Effector memory CD8-positive, alpha-beta T cell (primary cell): ENCODE measurements at regions not wholly inside any gene's neighbourhood (a gene's known extent, or its start where the extent isn't known, plus 50 kb on each side); places are given as distances from the start of the nearest gene placed in this dataset.
"Not testable (repeated sequence)": the region's sequence is repeated elsewhere in the genome, so short reads cannot be mapped to it uniquely, and the experiment has no call there.

Source experiments
- ATAC-seq: fragments of 150-1000 bp; cut with Tn5 transposase; replicated peaks from 2 replicates; pipeline ENCODE4 v1.10.0; 2021; ENCODE audit warnings: mild to moderate bottlenecking, moderate library complexity
- DNase-seq, 3 experiments: peaks; one replicate each; pipeline ENCODE4 v3.0.0; 2021
- H3K27ac Mint-ChIP-seq, 2 donors: one replicate each; pipeline ENCODE4 v1.8.0; 2022; ENCODE audit warnings: mild to moderate bottlenecking in 2 of 2, mixed read lengths in 2 of 2, moderate library complexity in 2 of 2
- H3K27me3 Mint-ChIP-seq, 2 donors: one replicate each; pipeline ENCODE4 v1.8.0; 2022; ENCODE audit warnings: mixed read lengths in 2 of 2
- H3K36me3 Mint-ChIP-seq: one replicate; pipeline ENCODE4 v1.8.0; 2022; ENCODE audit warnings: mild to moderate bottlenecking, moderate library complexity, mixed read lengths; ENCODE audit not compliant: insufficient read depth
- H3K4me1 Mint-ChIP-seq, 2 donors: one replicate each; pipeline ENCODE4 v1.8.0; 2022; ENCODE audit warnings: low read depth in 2 of 2, mixed read lengths in 2 of 2
- H3K4me3 Mint-ChIP-seq, 2 donors: one replicate each; pipeline ENCODE4 v1.8.0; 2022; ENCODE audit warnings: mild to moderate bottlenecking in 2 of 2, mixed read lengths in 2 of 2, moderate library complexity in 2 of 2
- H3K9me3 Mint-ChIP-seq, 2 donors: one replicate each; pipeline ENCODE4 v1.8.0; 2022; ENCODE audit warnings: mixed read lengths in 2 of 2

- ATAC-seq, result no peak
- H3K9me3 Mint-ChIP-seq, result no peaks in the 10 kb centered on the region
- H3K27ac Mint-ChIP-seq, result no peak overlapping the region
- H3K27me3 Mint-ChIP-seq, result peaks cover 40% of the 10 kb centered on the region in 2 donors
- H3K36me3 Mint-ChIP-seq, result no peaks in the 10 kb centered on the region
- no peak overlapping the region for H3K4me3 Mint-ChIP-seq
- no peaks in the 10 kb centered on the region for H3K4me1 Mint-ChIP-seq
- DNase-seq, result no peak
Measured at GRCh38 chr5:39691993-39692392, 267.2 kb upstream of the DAB2 start.

- Mint-ChIP-seq H3K36me3 (no peaks in the 10 kb centered on the region), H3K9me3 (no peaks in the 10 kb centered on the region), H3K4me3 (no peak overlapping the region), H3K27me3 (peaks cover 43 to 48% of the 10 kb centered on the region in 2 donors), H3K4me1 (no peaks in the 10 kb centered on the region), H3K27ac (no peak overlapping the region)
- DNase-seq, result no peak
- no peak for ATAC-seq
Measured at GRCh38 chr5:39691136-39691535, 266.4 kb upstream of the DAB2 start.

GRCh38 chr5:39689919-39690318 is 265.1 kb upstream of the DAB2 start:
- peaks cover 47 to 56% of the 10 kb centered on the region in 2 donors for H3K27me3 Mint-ChIP-seq
- ATAC-seq (no peak), DNase-seq (no peak)
- H3K36me3 Mint-ChIP-seq, result no peaks in the 10 kb centered on the region
- no peaks in the 10 kb centered on the region for H3K4me1 Mint-ChIP-seq
- no peak overlapping the region for H3K27ac Mint-ChIP-seq
- no peaks in the 10 kb centered on the region for H3K9me3 Mint-ChIP-seq
- no peak overlapping the region for H3K4me3 Mint-ChIP-seq

GRCh38 chr5:39687924-39688323 is 263.1 kb upstream of the DAB2 start:
- not testable (repeated sequence) for ATAC-seq, H3K4me3 Mint-ChIP-seq, DNase-seq, H3K4me1 Mint-ChIP-seq, H3K27ac Mint-ChIP-seq, H3K36me3 Mint-ChIP-seq, H3K9me3 Mint-ChIP-seq
- H3K27me3 Mint-ChIP-seq, result peaks cover 42 to 52% of the 10 kb centered on the region in 2 donors

- no peak for ATAC-seq
- Mint-ChIP-seq H3K4me3 (no peak overlapping the region), H3K27ac (no peak overlapping the region), H3K36me3 (no peaks in the 10 kb centered on the region), H3K27me3 (peaks cover 26 to 31% of the 10 kb centered on the region in 2 donors), H3K9me3 (no peaks in the 10 kb centered on the region), H3K4me1 (no peaks in the 10 kb centered on the region)
- no peak for DNase-seq
Measured at GRCh38 chr5:39680213-39680612, 255.4 kb upstream of the DAB2 start.

GRCh38 chr5:39678534-39678933 is 253.8 kb upstream of the DAB2 start:
- H3K4me1 Mint-ChIP-seq, result no peaks in the 10 kb centered on the region
- H3K9me3 Mint-ChIP-seq, result no peaks in the 10 kb centered on the region
- H3K27me3 Mint-ChIP-seq, result peaks cover 29 to 37% of the 10 kb centered on the region in 2 donors
- H3K36me3 Mint-ChIP-seq, result no peaks in the 10 kb centered on the region
- ATAC-seq (no peak), DNase-seq (no peak)
- no peak overlapping the region for H3K27ac Mint-ChIP-seq
- H3K4me3 Mint-ChIP-seq, result no peak overlapping the region

- Mint-ChIP-seq H3K9me3 (no peaks in the 10 kb centered on the region), H3K4me1 (no peaks in the 10 kb centered on the region), H3K27ac (no peak overlapping the region), H3K36me3 (no peaks in the 10 kb centered on the region), H3K4me3 (no peak overlapping the region), H3K27me3 (peaks cover 23 to 25% of the 10 kb centered on the region in 2 donors)
- ATAC-seq (no peak), DNase-seq (no peak)
Measured at GRCh38 chr5:39675676-39676075, 250.9 kb upstream of the DAB2 start.

GRCh38 chr5:39674209-39675082 is 249.7 kb upstream of the DAB2 start:
- ATAC-seq (no peak), DNase-seq (no peak)
- Mint-ChIP-seq H3K4me3 (no peak overlapping the region), H3K4me1 (no peaks in the 10 kb centered on the region), H3K27me3 (peaks cover 16 to 21% of the 10 kb centered on the region in 2 donors), H3K27ac (no peak overlapping the region), H3K36me3 (no peaks in the 10 kb centered on the region), H3K9me3 (no peaks in the 10 kb centered on the region)

- Mint-ChIP-seq H3K27me3 (peaks cover 11 to 14% of the 10 kb centered on the region in 2 donors), H3K4me3 (no peak overlapping the region), H3K4me1 (no peaks in the 10 kb centered on the region), H3K36me3 (no peaks in the 10 kb centered on the region), H3K9me3 (no peaks in the 10 kb centered on the region), H3K27ac (no peak overlapping the region)
- ATAC-seq (no peak), DNase-seq (no peak)
Measured at GRCh38 chr5:39671561-39671961, 246.8 kb upstream of the DAB2 start.

- no peaks in the 10 kb centered on the region for H3K9me3 Mint-ChIP-seq
- H3K27me3 Mint-ChIP-seq, result peaks cover 11 to 14% of the 10 kb centered on the region in 2 donors
- H3K27ac Mint-ChIP-seq, result no peak overlapping the region
- H3K4me3 Mint-ChIP-seq, result no peak overlapping the region
- no peaks in the 10 kb centered on the region for H3K4me1 Mint-ChIP-seq
- DNase-seq, result no peak
- no peak for ATAC-seq
- no peaks in the 10 kb centered on the region for H3K36me3 Mint-ChIP-seq
Measured at GRCh38 chr5:39670955-39671354, 246.2 kb upstream of the DAB2 start.

GRCh38 chr5:39670391-39670790 is 245.6 kb upstream of the DAB2 start:
- no peak overlapping the region for H3K4me3 Mint-ChIP-seq
- DNase-seq (no peak), ATAC-seq (no peak)
- no peaks in the 10 kb centered on the region for H3K36me3 Mint-ChIP-seq
- H3K27me3 Mint-ChIP-seq, result peaks cover 8 to 13% of the 10 kb centered on the region in 2 donors
- H3K9me3 Mint-ChIP-seq, result no peaks in the 10 kb centered on the region
- no peak overlapping the region for H3K27ac Mint-ChIP-seq
- H3K4me1 Mint-ChIP-seq, result no peaks in the 10 kb centered on the region

- H3K9me3 Mint-ChIP-seq, result no peaks in the 10 kb centered on the region
- H3K4me1 Mint-ChIP-seq, result no peaks in the 10 kb centered on the region
- DNase-seq (no peak), ATAC-seq (no peak)
- peaks cover 0 to 8% of the 10 kb centered on the region in 2 donors for H3K27me3 Mint-ChIP-seq
- H3K4me3 Mint-ChIP-seq, result no peak overlapping the region
- H3K27ac Mint-ChIP-seq, result no peak overlapping the region
- no peaks in the 10 kb centered on the region for H3K36me3 Mint-ChIP-seq
Measured at GRCh38 chr5:39668980-39669379, 244.2 kb upstream of the DAB2 start.

- no peaks in the 10 kb centered on the region for H3K4me1 Mint-ChIP-seq
- no peaks in the 10 kb centered on the region for H3K36me3 Mint-ChIP-seq
- peaks cover 0 to 2% of the 10 kb centered on the region in 2 donors for H3K27me3 Mint-ChIP-seq
- H3K27ac Mint-ChIP-seq, result no peak overlapping the region
- ATAC-seq (no peak), DNase-seq (no peak)
- H3K4me3 Mint-ChIP-seq, result no peak overlapping the region
- H3K9me3 Mint-ChIP-seq, result no peaks in the 10 kb centered on the region
Measured at GRCh38 chr5:39665328-39665727, 240.5 kb upstream of the DAB2 start.

- DNase-seq (no peak), ATAC-seq (no peak)
- H3K27ac Mint-ChIP-seq, result no peak overlapping the region
- no peaks in the 10 kb centered on the region for H3K9me3 Mint-ChIP-seq
- peaks cover 6 to 8% of the 10 kb centered on the region in 2 donors for H3K27me3 Mint-ChIP-seq
- H3K36me3 Mint-ChIP-seq, result no peaks in the 10 kb centered on the region
- H3K4me3 Mint-ChIP-seq, result no peak overlapping the region
- H3K4me1 Mint-ChIP-seq, result peaks cover 4 to 8% of the 10 kb centered on the region in 2 donors
Measured at GRCh38 chr5:39662945-39663344, 238.2 kb upstream of the DAB2 start.
